NT2/D1 (cell line): ENCODE measurements at regions not wholly inside any gene's neighbourhood (a gene's known extent, or its start where the extent isn't known, plus 50 kb on each side); places are given as distances from the start of the nearest gene placed in this dataset.

Experiments used
- SUZ12 ChIP-seq: IDR thresholded peaks from 2 replicates; pipeline ENCODE4 v1.6.1; 2011; ENCODE audit not compliant: insufficient read length, insufficient read depth; ENCODE audit errors: extremely low read depth
- YY1 ChIP-seq: IDR thresholded peaks from 2 replicates; pipeline ENCODE4 v1.6.1; 2011; ENCODE audit not compliant: insufficient read length, insufficient read depth
- ZNF274 ChIP-seq: IDR thresholded peaks from 2 replicates; pipeline ENCODE4 v1.6.1; 2011; ENCODE audit warnings: mild to moderate bottlenecking, low read depth, low read length

GRCh38 chr6:23735151-23735550 lies 390.9 kb upstream of the NRSN1 start:
- TF ChIP-seq YY1 (no peak), SUZ12 (no peak), ZNF274 (no peak)
